ENCODE measurements at regions not wholly inside any gene's neighbourhood (a gene's known extent, or its start where the extent isn't known, plus 50 kb on each side); places are given as distances from the start of the nearest gene placed in this dataset.

GRCh38 chr1:29469457-29469856 lies 233.1 kb downstream of the PTPRU start:
- H3K4me2 ChIP-seq (ENCODE audit: low read depth, low read length, poor library complexity, severe bottlenecking) = no peak overlapping the region
- no peak for DNase-seq
- H2AFZ ChIP-seq (ENCODE audit: low read length) = no peak overlapping the region
- no peaks in the 10 kb centered on the region for H4K20me1 ChIP-seq (ENCODE audit: insufficient read depth, low read depth, low read length)
- no peaks in the 10 kb centered on the region for H3K36me3 ChIP-seq (ENCODE audit: insufficient read depth, low read length)
- H3K9me2 ChIP-seq (replicated peaks; ENCODE audit: insufficient read depth, low read length) = no peaks in the 10 kb centered on the region
- no peaks in the 10 kb centered on the region for H3K79me2 ChIP-seq (ENCODE audit: low read length)
- H3K27me3 ChIP-seq (ENCODE audit: low read length) = no peaks in the 10 kb centered on the region
- no peak overlapping the region for H3K27ac ChIP-seq (ENCODE audit: low read length)
- H3K9ac ChIP-seq (ENCODE audit: low read length) = no peak overlapping the region
- H3K9me3 ChIP-seq (ENCODE audit: low read length) = no peaks in the 10 kb centered on the region
- H3K4me1 ChIP-seq (ENCODE audit: low read length) = no peaks in the 10 kb centered on the region
- H3K4me3 ChIP-seq (ENCODE audit: low read length) = no peak overlapping the region

GRCh38 chr1:29467989-29468900 lies 231.9 kb downstream of the PTPRU start:
- Histone ChIP-seq H3K9ac (ENCODE audit: low read length) (no peak overlapping the region), H3K27ac (ENCODE audit: low read length) (no peak overlapping the region), H4K20me1 (ENCODE audit: insufficient read depth, low read depth, low read length) (no peaks in the 10 kb centered on the region), H3K9me2 (replicated peaks; ENCODE audit: insufficient read depth, low read length) (no peaks in the 10 kb centered on the region), H3K4me3 (ENCODE audit: low read length) (no peak overlapping the region), H3K4me2 (ENCODE audit: low read depth, low read length, poor library complexity, severe bottlenecking) (no peak overlapping the region), H2AFZ (ENCODE audit: low read length) (no peak overlapping the region), H3K27me3 (ENCODE audit: low read length) (no peaks in the 10 kb centered on the region), H3K4me1 (ENCODE audit: low read length) (no peaks in the 10 kb centered on the region), H3K9me3 (ENCODE audit: low read length) (no peaks in the 10 kb centered on the region), H3K79me2 (ENCODE audit: low read length) (no peaks in the 10 kb centered on the region), H3K36me3 (ENCODE audit: insufficient read depth, low read length) (no peaks in the 10 kb centered on the region)
- no peak for DNase-seq

GRCh38 chr1:29466258-29466657 lies 229.9 kb downstream of the PTPRU start:
- H3K36me3 ChIP-seq (ENCODE audit: insufficient read depth, low read length) = no peaks in the 10 kb centered on the region
- no peaks in the 10 kb centered on the region for H3K4me1 ChIP-seq (ENCODE audit: low read length)
- no peak overlapping the region for H3K9ac ChIP-seq (ENCODE audit: low read length)
- no peaks in the 10 kb centered on the region for H4K20me1 ChIP-seq (ENCODE audit: insufficient read depth, low read depth, low read length)
- no peaks in the 10 kb centered on the region for H3K79me2 ChIP-seq (ENCODE audit: low read length)
- no peaks in the 10 kb centered on the region for H3K9me2 ChIP-seq (replicated peaks; ENCODE audit: insufficient read depth, low read length)
- H3K27ac ChIP-seq (ENCODE audit: low read length) = no peak overlapping the region
- no peaks in the 10 kb centered on the region for H3K9me3 ChIP-seq (ENCODE audit: low read length)
- DNase-seq = no peak
- H3K4me3 ChIP-seq (ENCODE audit: low read length) = no peak overlapping the region
- H3K27me3 ChIP-seq (ENCODE audit: low read length) = no peaks in the 10 kb centered on the region
- no peak overlapping the region for H2AFZ ChIP-seq (ENCODE audit: low read length)
- H3K4me2 ChIP-seq (ENCODE audit: low read depth, low read length, poor library complexity, severe bottlenecking) = no peak overlapping the region

GRCh38 chr1:29465755-29466154 lies 229.4 kb downstream of the PTPRU start:
- no peaks in the 10 kb centered on the region for H4K20me1 ChIP-seq (ENCODE audit: insufficient read depth, low read depth, low read length)
- peak; percentile 53 for DNase-seq

GRCh38 chr1:29462096-29462495 lies 225.8 kb downstream of the PTPRU start:
- Histone ChIP-seq H3K9me3 (ENCODE audit: low read length) (no peaks in the 10 kb centered on the region), H3K9me2 (replicated peaks; ENCODE audit: insufficient read depth, low read length) (no peaks in the 10 kb centered on the region), H3K27ac (ENCODE audit: low read length) (no peak overlapping the region), H3K36me3 (ENCODE audit: insufficient read depth, low read length) (no peaks in the 10 kb centered on the region), H3K9ac (ENCODE audit: low read length) (no peak overlapping the region), H3K4me2 (ENCODE audit: low read depth, low read length, poor library complexity, severe bottlenecking) (no peak overlapping the region), H2AFZ (ENCODE audit: low read length) (no peak overlapping the region), H3K27me3 (ENCODE audit: low read length) (no peaks in the 10 kb centered on the region), H3K4me1 (ENCODE audit: low read length) (no peaks in the 10 kb centered on the region), H4K20me1 (ENCODE audit: insufficient read depth, low read depth, low read length) (no peaks in the 10 kb centered on the region), H3K4me3 (ENCODE audit: low read length) (no peak overlapping the region), H3K79me2 (ENCODE audit: low read length) (no peaks in the 10 kb centered on the region)
- DNase-seq = no peak

More at GRCh38 chr1:29465755-29466154, 229.4 kb downstream of the PTPRU start:
- Histone ChIP-seq H3K36me3 (ENCODE audit: insufficient read depth, low read length) (no peaks in the 10 kb centered on the region), H3K9ac (ENCODE audit: low read length) (no peak overlapping the region), H2AFZ (ENCODE audit: low read length) (no peak overlapping the region), H3K4me1 (ENCODE audit: low read length) (no peaks in the 10 kb centered on the region), H3K27me3 (ENCODE audit: low read length) (no peaks in the 10 kb centered on the region), H3K79me2 (ENCODE audit: low read length) (no peaks in the 10 kb centered on the region), H3K4me3 (ENCODE audit: low read length) (no peak overlapping the region), H3K9me3 (ENCODE audit: low read length) (no peaks in the 10 kb centered on the region), H3K4me2 (ENCODE audit: low read depth, low read length, poor library complexity, severe bottlenecking) (no peak overlapping the region), H3K9me2 (replicated peaks; ENCODE audit: insufficient read depth, low read length) (no peaks in the 10 kb centered on the region), H3K27ac (ENCODE audit: low read length) (no peak overlapping the region)

GRCh38 chr1:29461115-29461739 lies 224.9 kb downstream of the PTPRU start:
- Histone ChIP-seq H3K4me1 (ENCODE audit: low read length) (no peaks in the 10 kb centered on the region), H3K79me2 (ENCODE audit: low read length) (no peaks in the 10 kb centered on the region), H3K9me2 (replicated peaks; ENCODE audit: insufficient read depth, low read length) (no peaks in the 10 kb centered on the region), H3K9ac (ENCODE audit: low read length) (no peak overlapping the region), H3K36me3 (ENCODE audit: insufficient read depth, low read length) (no peaks in the 10 kb centered on the region), H3K9me3 (ENCODE audit: low read length) (no peaks in the 10 kb centered on the region), H3K27me3 (ENCODE audit: low read length) (no peaks in the 10 kb centered on the region), H4K20me1 (ENCODE audit: insufficient read depth, low read depth, low read length) (no peaks in the 10 kb centered on the region), H3K4me3 (ENCODE audit: low read length) (no peak overlapping the region), H3K4me2 (ENCODE audit: low read depth, low read length, poor library complexity, severe bottlenecking) (no peak overlapping the region), H3K27ac (ENCODE audit: low read length) (no peak overlapping the region), H2AFZ (ENCODE audit: low read length) (no peak overlapping the region)
- no peak for DNase-seq

GRCh38 chr1:29460694-29461093 lies 224.4 kb downstream of the PTPRU start:
- Histone ChIP-seq H3K9me3 (ENCODE audit: low read length) (no peaks in the 10 kb centered on the region), H3K79me2 (ENCODE audit: low read length) (no peaks in the 10 kb centered on the region), H3K9me2 (replicated peaks; ENCODE audit: insufficient read depth, low read length) (no peaks in the 10 kb centered on the region), H3K4me3 (ENCODE audit: low read length) (no peak overlapping the region), H3K4me2 (ENCODE audit: low read depth, low read length, poor library complexity, severe bottlenecking) (no peak overlapping the region), H3K27ac (ENCODE audit: low read length) (no peak overlapping the region), H2AFZ (ENCODE audit: low read length) (no peak overlapping the region), H3K4me1 (ENCODE audit: low read length) (no peaks in the 10 kb centered on the region), H3K9ac (ENCODE audit: low read length) (no peak overlapping the region), H4K20me1 (ENCODE audit: insufficient read depth, low read depth, low read length) (no peaks in the 10 kb centered on the region), H3K27me3 (ENCODE audit: low read length) (no peaks in the 10 kb centered on the region), H3K36me3 (ENCODE audit: insufficient read depth, low read length) (no peaks in the 10 kb centered on the region)
- no peak for DNase-seq

- Histone ChIP-seq H3K4me3 (ENCODE audit: low read length) (no peak overlapping the region), H3K9ac (ENCODE audit: low read length) (no peak overlapping the region), H3K4me2 (ENCODE audit: low read depth, low read length, poor library complexity, severe bottlenecking) (no peak overlapping the region), H4K20me1 (ENCODE audit: insufficient read depth, low read depth, low read length) (no peaks in the 10 kb centered on the region), H3K36me3 (ENCODE audit: insufficient read depth, low read length) (no peaks in the 10 kb centered on the region), H3K9me3 (ENCODE audit: low read length) (no peaks in the 10 kb centered on the region), H3K79me2 (ENCODE audit: low read length) (no peaks in the 10 kb centered on the region), H3K27ac (ENCODE audit: low read length) (no peak overlapping the region), H3K9me2 (replicated peaks; ENCODE audit: insufficient read depth, low read length) (no peaks in the 10 kb centered on the region), H3K27me3 (ENCODE audit: low read length) (no peaks in the 10 kb centered on the region), H3K4me1 (ENCODE audit: low read length) (no peaks in the 10 kb centered on the region), H2AFZ (ENCODE audit: low read length) (no peak overlapping the region)
- DNase-seq = no peak
Measured at GRCh38 chr1:29460041-29460610, 223.8 kb downstream of the PTPRU start.
